HG02938 (cell line): ENCODE measurements at regions not wholly inside any gene's neighbourhood (a gene's known extent, or its start where the extent isn't known, plus 50 kb on each side); places are given as distances from the start of the nearest gene placed in this dataset.
"Not testable (repeated sequence)": the region's sequence is repeated elsewhere in the genome, so short reads cannot be mapped to it uniquely, and the experiment has no call there.

Experiments
- ATAC-seq: cut with Tn5 transposase; IDR thresholded peaks from one replicate; pipeline ENCODE4 v1.9.1; 2021; ENCODE audit warnings: mild to moderate bottlenecking, moderate library complexity; ENCODE audit not compliant: unreplicated experiment

- ATAC-seq = no peak
Observed at GRCh38 chr12:131529196-131530040, 181.5 kb upstream of the SFSWAP start.

DNA sequence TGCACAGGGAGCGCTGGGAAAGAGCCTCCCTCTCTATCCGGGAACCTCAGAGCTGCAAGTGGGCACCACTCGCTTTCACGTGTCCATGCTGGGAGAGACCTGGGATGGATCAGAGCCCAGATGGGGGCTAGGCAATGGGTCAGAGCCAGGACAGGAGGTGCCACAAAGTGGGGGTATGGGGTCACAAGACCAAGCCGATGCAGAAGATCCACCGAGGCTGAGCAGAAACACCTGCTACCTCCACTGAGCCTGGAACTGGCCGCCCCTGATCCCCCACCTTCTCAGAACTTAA is 180.9 kb upstream of the SFSWAP start:
- ATAC-seq = no peak

DNA sequence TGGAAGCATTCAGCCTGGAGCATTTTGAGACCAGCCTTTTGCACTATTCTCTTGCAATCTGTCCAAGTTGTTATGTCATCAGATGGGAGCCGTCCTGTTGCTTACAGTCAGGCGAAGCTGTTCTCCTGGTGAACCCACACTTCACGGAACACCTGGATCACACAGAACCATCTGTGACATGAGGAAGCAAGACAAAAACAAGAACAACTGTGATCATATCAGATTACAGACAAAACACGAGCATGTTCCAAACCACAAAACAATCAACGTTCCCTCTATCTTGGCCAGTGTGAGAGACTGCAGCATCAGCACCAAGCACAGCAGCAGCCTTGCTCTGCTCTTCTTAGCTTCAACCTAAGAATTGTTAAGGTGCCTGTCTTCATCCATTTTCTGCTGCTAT is 180.5 kb upstream of the SFSWAP start:
- no peak for ATAC-seq

DNA sequence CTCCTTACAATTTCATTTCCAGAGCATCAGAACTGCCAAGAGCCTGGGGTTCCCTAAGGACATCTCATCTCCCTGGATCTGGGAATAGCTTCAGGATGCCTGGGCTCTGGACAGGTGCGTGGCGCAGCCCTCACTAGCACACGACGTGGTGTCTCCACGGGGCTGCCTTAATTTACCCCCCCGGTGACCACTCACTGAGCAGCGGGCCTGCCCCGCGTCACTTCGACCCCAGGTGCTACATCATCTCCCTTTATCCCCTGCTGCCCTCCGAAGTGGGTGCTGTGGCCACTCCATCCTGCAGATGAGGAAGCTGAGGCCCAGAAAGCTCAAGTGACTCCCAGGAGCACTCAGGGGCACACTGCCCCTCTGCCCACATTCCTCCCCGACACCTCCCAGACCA is 177.8 kb upstream of the SFSWAP start:
- no peak for ATAC-seq

- no peak for ATAC-seq
Observed at GRCh38 chr12:131535779-131536178, 175.1 kb upstream of the SFSWAP start.

GRCh38 chr12:131536337-131536736 is 174.6 kb upstream of the SFSWAP start:
- no peak for ATAC-seq

- ATAC-seq = no peak
Observed at GRCh38 chr12:131536766-131537165, 174.1 kb upstream of the SFSWAP start.

DNA sequence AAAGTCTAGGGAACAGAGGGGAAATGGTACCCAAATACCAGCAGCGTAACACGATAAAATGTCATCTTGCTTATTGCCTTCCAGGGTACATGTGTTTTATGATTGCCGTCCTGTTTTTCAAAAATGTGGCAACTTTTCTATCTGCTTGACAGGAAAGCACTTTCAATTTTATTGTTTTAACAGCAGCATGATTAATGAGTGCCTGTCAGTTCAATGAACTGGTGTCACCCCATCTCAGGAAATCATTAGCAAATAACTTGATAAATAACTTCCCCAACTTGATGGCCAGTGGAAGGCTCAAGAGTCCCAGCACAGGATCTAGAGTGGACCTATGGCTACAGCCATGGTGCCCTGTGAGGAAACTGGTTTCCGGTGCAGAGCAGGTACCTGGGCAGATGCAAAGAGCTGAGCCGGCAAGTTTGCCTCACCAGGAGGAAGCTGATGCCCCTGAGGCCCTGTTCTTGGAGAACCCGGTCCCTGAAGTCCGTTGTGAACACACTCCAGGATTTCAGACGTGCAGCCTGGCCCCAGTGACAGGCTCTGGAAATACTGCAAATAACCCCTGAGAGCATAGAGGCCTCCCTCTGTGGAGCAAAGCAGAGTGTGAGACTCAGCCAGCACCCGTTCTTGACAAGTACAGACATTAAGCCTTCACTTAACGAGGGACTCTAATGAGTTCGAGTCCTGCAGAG is 173.5 kb upstream of the SFSWAP start:
- no peak for ATAC-seq

DNA sequence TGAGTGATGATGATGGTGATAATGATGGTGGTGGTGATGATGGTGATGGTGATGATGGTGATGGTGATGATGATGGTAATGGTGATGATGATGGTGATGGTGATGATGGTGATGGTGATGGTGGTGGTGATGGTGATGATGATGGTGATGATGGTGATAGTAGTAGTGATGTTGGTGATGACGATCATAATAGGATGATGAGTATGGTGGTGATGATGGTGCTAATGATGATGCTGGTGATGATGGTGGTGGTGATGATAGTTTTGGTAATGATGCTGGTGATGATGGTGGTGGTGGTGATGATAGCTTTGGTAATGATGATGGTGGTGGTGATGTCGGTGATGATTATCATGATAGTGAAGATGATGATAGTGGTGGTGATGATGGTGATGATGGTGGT is 171.5 kb upstream of the SFSWAP start:
- ATAC-seq = no peak

DNA sequence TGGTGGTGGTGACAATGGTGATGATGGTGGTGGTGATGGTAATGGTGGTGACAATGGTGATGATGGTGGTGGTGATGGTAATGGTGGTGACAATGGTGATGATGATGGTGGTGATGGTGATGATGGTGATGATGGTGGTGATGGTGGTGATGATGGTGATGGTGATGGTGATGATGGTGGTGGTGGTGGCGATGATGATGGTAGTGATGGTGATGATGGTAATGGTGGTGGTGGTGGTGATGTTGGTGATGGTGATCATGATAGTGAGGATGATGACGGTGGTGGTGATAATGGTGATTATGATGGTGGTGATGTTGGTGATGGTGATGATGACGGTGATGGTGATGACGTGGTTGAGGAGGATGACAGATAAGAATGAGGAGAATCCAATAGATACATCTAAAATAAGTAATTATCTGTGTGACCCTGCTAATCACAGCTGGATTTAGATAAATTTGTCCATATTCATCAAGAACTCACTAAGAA is 170.7 kb upstream of the SFSWAP start:
- no peak for ATAC-seq

DNA sequence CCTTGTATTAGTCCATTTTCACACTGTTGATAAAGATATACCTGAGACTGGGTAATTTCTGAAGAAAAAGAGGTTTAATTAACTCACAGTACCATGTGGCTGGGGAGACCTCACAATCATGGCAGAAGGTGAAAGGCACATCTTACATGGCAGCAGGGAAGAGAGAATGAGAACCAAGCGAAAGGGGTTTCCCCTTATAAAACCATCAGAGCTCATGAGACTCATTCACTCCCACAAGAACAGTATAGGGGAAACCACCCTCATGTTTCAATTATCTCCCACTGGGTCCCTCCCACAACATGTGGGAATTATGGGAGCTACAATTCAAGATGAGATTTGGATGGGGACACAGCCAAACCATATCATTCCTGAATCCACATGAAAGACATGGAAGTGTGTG is 169.4 kb upstream of the SFSWAP start:
- ATAC-seq = not testable (repeated sequence)

- ATAC-seq = no peak
Observed at GRCh38 chr12:131542351-131542750, 168.5 kb upstream of the SFSWAP start.

- no peak for ATAC-seq
Observed at GRCh38 chr12:131543040-131543439, 167.8 kb upstream of the SFSWAP start.

DNA sequence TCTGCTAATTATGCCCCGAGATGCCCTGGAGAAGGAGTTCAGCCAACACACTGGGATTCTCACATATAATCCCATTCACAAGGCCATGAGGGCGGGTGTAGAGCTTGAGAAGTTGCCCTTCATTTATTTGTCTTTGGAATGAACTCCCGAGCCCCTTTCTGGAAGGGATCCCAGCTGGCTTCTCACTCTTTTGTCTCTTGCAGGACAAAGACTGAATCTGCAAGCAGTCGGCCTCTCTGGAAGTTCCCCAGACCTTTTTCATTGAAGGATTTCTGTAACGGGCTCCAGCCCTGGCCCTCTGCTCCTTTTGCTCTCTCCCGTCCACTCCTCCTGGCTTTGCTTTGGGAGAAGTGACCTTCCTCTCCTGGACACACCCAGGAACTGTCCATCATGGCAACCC is 163.3 kb upstream of the SFSWAP start:
- no peak for ATAC-seq

GRCh38 chr12:131550121-131550520 is 160.8 kb upstream of the SFSWAP start:
- ATAC-seq = no peak

GRCh38 chr12:131551675-131552491 is 159.0 kb upstream of the SFSWAP start:
- ATAC-seq = no peak

DNA sequence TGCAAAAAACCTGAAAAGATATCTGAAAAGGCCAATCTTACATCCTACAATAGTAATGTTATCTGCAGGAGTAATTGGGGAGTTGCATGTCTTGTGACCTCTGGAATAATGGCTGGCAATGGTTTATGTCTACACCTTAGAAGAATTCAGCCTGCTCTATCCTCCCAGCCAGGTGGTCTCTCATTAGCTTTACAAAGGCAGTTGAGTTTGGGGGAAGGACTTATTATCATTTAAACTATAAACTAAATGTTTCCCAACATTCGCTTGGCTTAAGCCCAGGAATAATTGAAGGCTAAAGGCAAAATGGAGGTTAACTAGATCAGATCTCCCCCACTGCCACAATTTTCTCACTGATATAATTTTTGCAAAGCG is 158.4 kb upstream of the SFSWAP start:
- no peak for ATAC-seq

DNA sequence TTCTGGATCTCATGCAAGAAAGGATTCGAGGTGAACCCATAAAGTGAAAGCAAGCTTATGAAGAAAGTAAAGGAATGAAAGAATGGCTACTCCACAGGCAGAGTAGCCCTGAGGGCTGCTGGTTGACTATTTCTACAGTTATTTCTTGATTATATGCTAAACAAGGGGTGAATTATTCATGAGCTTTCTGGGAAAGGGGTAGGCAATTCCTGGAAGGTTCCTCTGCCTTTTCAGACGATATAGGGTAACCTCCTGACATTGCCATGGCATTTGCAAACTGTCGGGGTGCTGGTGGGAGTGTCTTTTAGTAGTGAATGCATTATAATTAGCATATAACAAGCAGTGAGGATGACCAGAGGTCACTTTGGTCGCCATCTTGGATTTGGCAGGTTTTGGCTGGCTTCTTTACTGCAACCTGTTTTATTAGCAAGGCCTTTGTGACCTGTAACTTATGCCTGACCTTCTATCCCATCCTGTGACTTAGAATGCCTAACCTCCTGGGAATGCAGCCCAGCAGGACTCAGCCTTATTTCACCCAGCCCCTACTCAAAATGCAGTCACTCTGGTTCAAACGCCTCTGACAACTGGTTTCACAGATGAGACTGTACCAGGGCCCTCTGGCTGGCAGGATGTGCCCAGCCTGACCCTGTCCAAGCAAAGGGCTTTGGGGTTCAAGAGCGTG is 157.7 kb upstream of the SFSWAP start:
- ATAC-seq = no peak

DNA sequence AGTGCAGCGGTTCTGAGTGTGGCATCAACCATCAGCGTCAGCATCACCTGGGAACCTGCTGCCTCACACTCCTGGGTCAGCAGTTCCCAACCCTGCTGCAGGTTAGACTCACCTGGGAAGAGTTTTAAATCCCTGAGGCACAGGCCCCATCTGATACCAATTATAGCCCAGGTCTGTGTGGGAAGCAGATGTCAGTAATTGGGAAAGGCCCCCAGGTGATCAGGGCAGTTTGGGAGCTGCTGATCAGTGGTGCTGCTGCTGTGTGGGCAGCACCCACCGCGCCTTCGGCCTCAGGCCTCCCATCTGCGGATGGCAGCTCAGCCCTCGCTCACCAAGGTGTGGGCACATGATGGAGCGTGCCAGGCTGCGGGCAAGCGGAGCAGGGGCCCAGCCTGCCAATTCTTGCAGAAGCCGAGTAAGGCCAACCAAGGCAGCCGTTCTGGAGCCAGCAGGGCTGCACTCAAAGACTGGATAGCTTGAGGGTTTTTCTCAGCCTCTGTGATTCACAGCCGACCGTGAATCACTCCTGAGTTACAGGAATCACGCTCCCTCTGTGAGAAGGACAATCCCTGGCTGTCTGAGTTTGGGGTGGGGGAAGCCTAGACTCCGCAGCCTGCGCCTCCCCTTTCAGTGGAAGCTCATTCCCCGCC is 155.6 kb upstream of the SFSWAP start:
- no peak for ATAC-seq

DNA sequence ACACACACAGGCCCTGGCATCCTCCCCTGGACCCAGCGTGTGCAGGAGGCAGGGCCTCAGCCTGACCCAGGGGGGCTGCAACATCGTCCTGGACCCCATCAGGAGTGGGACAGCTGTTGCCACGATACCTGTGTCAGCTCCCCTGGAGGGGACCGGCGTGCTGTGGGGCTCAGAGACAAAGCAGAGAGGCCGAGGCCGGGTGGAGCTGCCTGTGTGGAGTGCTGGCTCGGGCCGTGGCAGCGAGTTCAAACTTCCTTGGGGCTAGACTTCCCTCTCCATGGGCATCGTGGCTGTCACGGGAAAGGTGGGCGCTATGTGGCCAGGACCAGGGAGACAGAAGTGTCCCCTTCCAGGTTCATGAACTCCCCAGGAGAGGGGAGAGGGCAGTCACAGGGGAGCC is 155.0 kb upstream of the SFSWAP start:
- no peak for ATAC-seq
